Activated B cell treated with CpG ODN at 0.5 μM for 24 hours (primary cell): ENCODE measurements at regions not wholly inside any gene's neighbourhood (a gene's known extent, or its start where the extent isn't known, plus 50 kb on each side); places are given as distances from the start of the nearest gene placed in this dataset.
"Not testable (repeated sequence)": the region's sequence is repeated elsewhere in the genome, so short reads cannot be mapped to it uniquely, and the experiment has no call there.

ENCODE experiments used
- ATAC-seq: fragments of 200-7000 bp; cut with Tn5 transposase; one replicate; pipeline ENCODE4 v1.10.0; 2021; ENCODE audit warnings: low read depth, mild to moderate bottlenecking, moderate library complexity
- CTCF ChIA-PET: fragments of 350-600 bp; sonication (Branson Sonifier 250); formaldehyde crosslinking; loops from one replicate; lab custom pipeline; 2021; ENCODE audit warnings: antibody characterized with exemption; lab: Charles Lee
- POLR2A ChIA-PET: fragments of 350-600 bp; sonication (Branson Sonifier 250); formaldehyde crosslinking; loops from one replicate; lab custom pipeline; 2021; ENCODE audit warnings: antibody characterized with exemption; lab: Charles Lee
- DNase-seq: peaks from one replicate; pipeline ENCODE4 v3.0.0; 2022
- H3K27ac Mint-ChIP-seq: one replicate; pipeline ENCODE4 v1.8.0; 2020; ENCODE audit warnings: mixed read lengths
- H3K27me3 Mint-ChIP-seq: one replicate; pipeline ENCODE4 v1.8.0; 2021; ENCODE audit warnings: mixed read lengths
- H3K36me3 Mint-ChIP-seq: one replicate; pipeline ENCODE4 v1.8.0; 2021; ENCODE audit warnings: low read depth, mixed read lengths
- H3K4me1 Mint-ChIP-seq: one replicate; pipeline ENCODE4 v1.8.0; 2021; ENCODE audit warnings: mixed read lengths
- H3K4me3 Mint-ChIP-seq: one replicate; pipeline ENCODE4 v1.8.0; 2020; ENCODE audit warnings: mild to moderate bottlenecking, mixed read lengths
- H3K9me3 Mint-ChIP-seq: one replicate; pipeline ENCODE4 v1.8.0; 2020; ENCODE audit warnings: mixed read lengths
- intact Hi-C: fragments of 100-400 bp; cut with micrococcal nuclease; formaldehyde crosslinking; loops from one replicate; pipeline ENCODE4 v1.15.1; 2024
- TF ChIP-seq, protein P1 (sequence below): fragments of 200-600 bp; IDR thresholded peaks from one replicate; pipeline ENCODE4 v1.8.0; 2022; ENCODE audit warnings: antibody characterized with exemption, mild to moderate bottlenecking

DNA sequence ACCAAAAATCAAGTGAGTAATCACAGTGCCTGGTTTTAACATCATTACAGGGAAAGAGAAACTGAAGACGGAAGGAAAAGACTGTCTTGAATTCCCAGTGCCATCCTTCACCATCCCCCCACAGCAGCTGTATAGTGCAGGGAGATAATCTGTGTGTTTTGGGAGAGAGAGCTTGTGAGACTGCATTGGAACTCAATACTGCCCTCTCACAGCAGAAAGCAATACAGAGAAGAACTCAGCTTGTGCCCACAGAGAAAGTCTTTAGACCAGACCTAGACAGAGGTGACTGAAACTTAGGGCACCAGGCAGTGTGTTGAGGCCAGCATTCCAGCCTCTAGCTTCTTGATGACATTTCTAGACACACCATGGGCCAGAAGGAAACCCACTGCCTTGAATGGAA, 754.7 kb upstream of the CDH6 start:
- TF ChIP-seq, protein P1, sequence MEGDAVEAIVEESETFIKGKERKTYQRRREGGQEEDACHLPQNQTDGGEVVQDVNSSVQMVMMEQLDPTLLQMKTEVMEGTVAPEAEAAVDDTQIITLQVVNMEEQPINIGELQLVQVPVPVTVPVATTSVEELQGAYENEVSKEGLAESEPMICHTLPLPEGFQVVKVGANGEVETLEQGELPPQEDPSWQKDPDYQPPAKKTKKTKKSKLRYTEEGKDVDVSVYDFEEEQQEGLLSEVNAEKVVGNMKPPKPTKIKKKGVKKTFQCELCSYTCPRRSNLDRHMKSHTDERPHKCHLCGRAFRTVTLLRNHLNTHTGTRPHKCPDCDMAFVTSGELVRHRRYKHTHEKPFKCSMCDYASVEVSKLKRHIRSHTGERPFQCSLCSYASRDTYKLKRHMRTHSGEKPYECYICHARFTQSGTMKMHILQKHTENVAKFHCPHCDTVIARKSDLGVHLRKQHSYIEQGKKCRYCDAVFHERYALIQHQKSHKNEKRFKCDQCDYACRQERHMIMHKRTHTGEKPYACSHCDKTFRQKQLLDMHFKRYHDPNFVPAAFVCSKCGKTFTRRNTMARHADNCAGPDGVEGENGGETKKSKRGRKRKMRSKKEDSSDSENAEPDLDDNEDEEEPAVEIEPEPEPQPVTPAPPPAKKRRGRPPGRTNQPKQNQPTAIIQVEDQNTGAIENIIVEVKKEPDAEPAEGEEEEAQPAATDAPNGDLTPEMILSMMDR = no peak
- no peaks in the 10 kb centered on the region for H3K4me1 Mint-ChIP-seq
- no peaks in the 10 kb centered on the region for H3K36me3 Mint-ChIP-seq
- H3K27me3 Mint-ChIP-seq = no peaks in the 10 kb centered on the region
- H3K4me3 Mint-ChIP-seq = no peak overlapping the region
- no peak overlapping the region for H3K27ac Mint-ChIP-seq
- POLR2A ChIA-PET = no interaction called here
- H3K9me3 Mint-ChIP-seq = peaks cover 18% of the 10 kb centered on the region
- intact Hi-C loops = no loop called here
- no peak for DNase-seq
- CTCF ChIA-PET = no interaction called here
- no peak for ATAC-seq

DNA sequence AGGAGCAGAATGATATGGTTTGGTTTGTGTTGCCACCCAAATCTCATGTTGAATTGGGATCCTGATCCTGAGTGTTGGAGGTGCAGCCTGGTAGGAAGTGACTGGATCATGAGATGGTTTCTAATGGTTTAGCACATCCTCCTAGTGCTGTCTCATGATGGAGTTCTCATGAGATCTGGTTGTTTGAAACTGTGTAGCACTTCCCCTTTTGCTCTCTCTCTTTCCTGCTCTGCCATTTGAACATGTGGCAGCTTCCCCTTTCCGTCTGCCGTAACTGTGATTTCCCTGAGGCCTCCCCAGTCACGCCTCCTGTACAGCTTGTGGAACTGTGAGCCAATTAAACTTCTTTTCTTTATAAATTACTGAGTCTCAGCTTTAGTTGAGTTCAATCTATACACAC, 756.8 kb upstream of the CDH6 start:
- ChIA-PET POLR2A (no interaction called here), CTCF (no interaction called here)
- no peak overlapping the region for H3K27ac Mint-ChIP-seq
- TF ChIP-seq, protein P1 = no peak
- H3K4me3 Mint-ChIP-seq = no peak overlapping the region
- no peaks in the 10 kb centered on the region for H3K4me1 Mint-ChIP-seq
- intact Hi-C loops = no loop called here
- H3K9me3 Mint-ChIP-seq = peaks cover 18% of the 10 kb centered on the region
- ATAC-seq (no peak), DNase-seq (no peak)
- H3K27me3 Mint-ChIP-seq = no peaks in the 10 kb centered on the region
- no peaks in the 10 kb centered on the region for H3K36me3 Mint-ChIP-seq

DNA sequence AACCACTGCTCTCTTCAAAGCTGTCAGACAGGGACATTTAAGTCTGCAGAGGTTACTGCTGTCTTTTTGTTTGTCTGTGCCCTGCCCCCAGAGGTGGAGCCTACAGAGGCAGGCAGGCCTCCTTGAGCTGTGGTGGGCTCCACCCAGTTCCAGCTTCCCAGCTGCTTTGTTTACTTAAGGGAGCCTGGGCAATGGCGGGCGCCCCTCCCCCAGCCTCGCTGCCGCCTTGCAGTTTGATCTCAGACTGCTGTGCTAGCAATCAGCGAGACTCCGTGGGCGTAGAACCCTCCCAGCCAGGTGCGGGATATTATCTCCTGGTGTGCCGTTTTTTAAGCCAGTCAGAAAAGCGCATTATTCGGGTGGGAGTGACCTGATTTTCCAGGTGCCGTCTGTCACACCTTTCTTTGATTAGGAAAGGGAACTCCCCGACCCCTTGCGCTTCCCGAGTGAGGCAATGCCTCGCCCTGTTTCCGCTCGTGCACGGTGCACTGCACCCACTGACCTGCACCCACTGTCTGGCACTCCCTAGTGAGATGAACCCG, 764.5 kb upstream of the CDH6 start:
- H3K36me3 Mint-ChIP-seq, H3K27me3 Mint-ChIP-seq, H3K27ac Mint-ChIP-seq, ATAC-seq, intact Hi-C loops, DNase-seq, CTCF ChIA-PET, H3K4me1 Mint-ChIP-seq, POLR2A ChIA-PET, H3K4me3 Mint-ChIP-seq, H3K9me3 Mint-ChIP-seq: not testable (repeated sequence)

DNA sequence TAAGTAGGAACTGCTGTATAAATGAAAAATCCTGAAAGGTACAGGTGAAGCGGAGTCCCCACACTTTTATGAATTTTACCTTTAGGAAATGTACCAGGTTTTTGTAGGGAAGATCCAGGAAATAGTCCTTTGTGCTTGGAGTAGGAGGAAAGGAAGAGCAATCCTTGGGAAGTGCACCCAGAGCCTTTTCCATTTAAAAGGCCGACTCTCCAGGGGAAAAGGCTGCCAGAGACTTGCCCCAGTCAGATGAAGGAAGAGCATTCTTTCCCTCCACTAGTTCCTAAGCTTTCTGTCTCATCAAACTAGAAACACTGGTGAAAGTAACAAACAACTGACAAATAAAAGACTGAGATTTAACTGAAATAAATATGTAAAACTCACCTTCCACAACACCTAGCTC, 779.4 kb upstream of the CDH6 start:
- intact Hi-C loops = no loop called here
- TF ChIP-seq, protein P1 = no peak

DNA sequence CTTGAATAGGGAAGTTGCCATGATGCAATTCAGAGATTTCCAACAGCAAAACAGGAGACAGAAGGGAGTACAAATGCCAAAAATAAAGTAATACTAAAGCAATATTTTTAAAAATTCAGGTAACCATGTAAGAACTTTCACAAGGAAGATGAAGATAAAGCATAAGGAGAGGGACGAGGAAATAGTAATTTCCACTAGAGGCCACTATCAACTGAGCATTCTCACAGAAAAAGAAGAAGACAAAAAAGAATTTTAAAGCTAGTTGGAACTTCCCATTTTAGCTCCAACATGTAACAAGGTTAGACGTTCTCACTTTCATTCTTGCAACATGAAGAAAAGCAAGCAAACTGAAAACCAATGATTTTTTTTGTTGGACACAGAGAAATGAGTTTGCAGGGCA, 779.9 kb upstream of the CDH6 start:
- intact Hi-C loops = no loop called here
- Mint-ChIP-seq H3K4me3 (no peak overlapping the region), H3K4me1 (no peaks in the 10 kb centered on the region), H3K36me3 (no peaks in the 10 kb centered on the region), H3K9me3 (peaks cover 9% of the 10 kb centered on the region), H3K27me3 (no peaks in the 10 kb centered on the region), H3K27ac (no peak overlapping the region)
- POLR2A ChIA-PET = no interaction called here
- ATAC-seq (no peak), DNase-seq (no peak)
- CTCF ChIA-PET = no interaction called here
- TF ChIP-seq, protein P1 = no peak

More for the DNA sequence above, 779.4 kb upstream of the CDH6 start:
- peaks cover 10% of the 10 kb centered on the region for H3K9me3 Mint-ChIP-seq
- no peak overlapping the region for H3K27ac Mint-ChIP-seq
- POLR2A ChIA-PET = no interaction called here
- CTCF ChIA-PET = no interaction called here
- no peak for ATAC-seq
- DNase-seq = no peak
- H3K4me3 Mint-ChIP-seq = no peak overlapping the region
- no peaks in the 10 kb centered on the region for H3K27me3 Mint-ChIP-seq
- no peaks in the 10 kb centered on the region for H3K36me3 Mint-ChIP-seq
- no peaks in the 10 kb centered on the region for H3K4me1 Mint-ChIP-seq

DNA sequence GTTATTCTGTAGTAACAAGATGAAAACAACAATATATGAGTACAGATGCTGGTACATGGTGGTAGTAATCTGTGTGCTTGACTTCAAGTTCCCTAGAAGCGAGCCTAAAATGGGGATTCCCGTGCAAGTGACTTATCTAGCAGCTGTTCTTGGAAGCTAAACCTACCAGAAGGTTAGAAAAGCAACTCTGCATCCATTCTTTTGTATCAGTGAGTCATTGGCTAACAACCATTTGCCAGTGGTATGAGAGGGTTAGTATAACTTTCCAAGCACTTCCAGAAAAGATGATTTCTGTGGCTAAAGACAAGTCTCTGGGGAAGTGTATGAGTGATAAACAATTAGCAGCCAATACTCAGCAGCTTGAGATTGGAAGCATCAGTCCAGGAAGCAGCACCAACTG, 787.7 kb upstream of the CDH6 start:
- ChIA-PET CTCF (no interaction called here), POLR2A (no interaction called here)
- no peak for DNase-seq
- Mint-ChIP-seq H3K4me1 (no peaks in the 10 kb centered on the region), H3K36me3 (no peaks in the 10 kb centered on the region), H3K27me3 (no peaks in the 10 kb centered on the region), H3K4me3 (no peak overlapping the region), H3K27ac (no peak overlapping the region), H3K9me3 (peaks cover 6% of the 10 kb centered on the region)
- intact Hi-C loops = no loop called here
- TF ChIP-seq, protein P1 = no peak
- no peak for ATAC-seq
